GM23338 (cell line): ENCODE measurements at regions not wholly inside any gene's neighbourhood (a gene's known extent, or its start where the extent isn't known, plus 50 kb on each side); places are given as distances from the start of the nearest gene placed in this dataset.

Experiments
- ATAC-seq: fragments of 200-7000 bp; cut with Tn5 transposase; 3 replicates; pipeline ENCODE4 v1.9.1; 2020
- DNase-seq: peaks from one replicate; pipeline ENCODE4 v3.0.0-alpha.2; 2015; ENCODE audit warnings: low spot score
- H2AFZ ChIP-seq: fragments of 200-600 bp; sonication (generic); 2 replicates; pipeline ENCODE4 v1.8.0; 2016; ENCODE audit warnings: antibody characterized with exemption, mild to moderate bottlenecking, moderate library complexity
- H3F3A ChIP-seq: fragments of 200-600 bp; sonication (generic); replicated peaks from 2 replicates; pipeline ENCODE4 v1.8.0; 2017; ENCODE audit warnings: antibody characterized with exemption, mixed run types, low read depth
- H3K27ac ChIP-seq: fragments of 200-600 bp; sonication (generic); 2 replicates; pipeline ENCODE4 v1.6.1; 2016; ENCODE audit warnings: low read depth
- H3K27me3 ChIP-seq: fragments of 200-600 bp; sonication (generic); 2 replicates; pipeline ENCODE4 v1.8.0; 2016; ENCODE audit warnings: mild to moderate bottlenecking, mixed run types, moderate library complexity; ENCODE audit not compliant: insufficient read depth
- H3K36me3 ChIP-seq: fragments of 200-600 bp; sonication (generic); 2 replicates; pipeline ENCODE4 v1.8.0; 2016; ENCODE audit warnings: mild to moderate bottlenecking; ENCODE audit not compliant: insufficient read depth
- H3K4me1 ChIP-seq: fragments of 200-600 bp; sonication (generic); 2 replicates; pipeline ENCODE4 v1.8.0; 2016; ENCODE audit warnings: mild to moderate bottlenecking, moderate library complexity; ENCODE audit not compliant: insufficient read depth
- H3K4me2 ChIP-seq: fragments of 200-600 bp; sonication (generic); 2 replicates; pipeline ENCODE4 v1.7.1; 2017; ENCODE audit warnings: mixed run types
- H3K4me3 ChIP-seq: fragments of 200-600 bp; sonication (generic); 2 replicates; pipeline ENCODE4 v1.6.1; 2016; ENCODE audit warnings: mixed run types
- H3K79me2 ChIP-seq: fragments of 200-600 bp; sonication (generic); replicated peaks from 2 replicates; pipeline ENCODE4 v1.8.0; 2017; ENCODE audit warnings: mild to moderate bottlenecking; ENCODE audit not compliant: insufficient read depth
- H3K9me2 ChIP-seq: fragments of 200-600 bp; sonication (generic); 2 replicates; pipeline ENCODE4 v1.8.0; 2017; ENCODE audit not compliant: insufficient read depth
- H4K20me1 ChIP-seq: fragments of 200-600 bp; sonication (generic); replicated peaks from 2 replicates; pipeline ENCODE4 v1.8.0; 2017; ENCODE audit warnings: mild to moderate bottlenecking; ENCODE audit not compliant: insufficient read depth
- H3K27ac Mint-ChIP-seq: 2 replicates; pipeline ENCODE4 v1.8.0; 2020; ENCODE audit warnings: inconsistent platforms, mild to moderate bottlenecking, moderate library complexity, mixed read lengths
- H3K27me3 Mint-ChIP-seq: 3 replicates; pipeline ENCODE4 v1.8.0; 2022; ENCODE audit warnings: low read depth, mild to moderate bottlenecking, moderate library complexity, mixed read lengths, inconsistent platforms; ENCODE audit not compliant: insufficient read depth, poor library complexity
- H3K36me3 Mint-ChIP-seq: 3 replicates; pipeline ENCODE4 v1.8.0; 2021; ENCODE audit warnings: low read depth, mild to moderate bottlenecking, inconsistent platforms, moderate library complexity, mixed read lengths
- H3K4me1 Mint-ChIP-seq: 3 replicates; pipeline ENCODE4 v1.8.0; 2020; ENCODE audit warnings: mild to moderate bottlenecking, inconsistent platforms, mixed read lengths
- H3K4me3 Mint-ChIP-seq: 3 replicates; pipeline ENCODE4 v1.8.0; 2021; ENCODE audit warnings: moderate library complexity, mild to moderate bottlenecking, inconsistent platforms, mixed read lengths
- H3K9me3 Mint-ChIP-seq: 3 replicates; pipeline ENCODE4 v1.8.0; 2020; ENCODE audit warnings: moderate library complexity, mild to moderate bottlenecking, inconsistent platforms, mixed read lengths
- CREB1 ChIP-seq: fragments of 250-450 bp; sonication (Bioruptor Pico); IDR thresholded peaks from 2 replicates; pipeline ENCODE4 v1.5.0; 2020; ENCODE audit warnings: low read depth, mild to moderate bottlenecking, moderate library complexity
- EZH2 ChIP-seq: fragments of 200-600 bp; sonication (generic); IDR thresholded peaks from one replicate; pipeline ENCODE4 v1.8.0; 2017; ENCODE audit warnings: antibody characterized with exemption, mild to moderate bottlenecking, low read depth; ENCODE audit not compliant: unreplicated experiment
- EZH2phosphoT487 ChIP-seq: fragments of 200-600 bp; sonication (generic); IDR thresholded peaks from one replicate; pipeline ENCODE4 v1.8.1; 2018; ENCODE audit warnings: antibody characterized with exemption; ENCODE audit not compliant: unreplicated experiment
- JUNB ChIP-seq: IDR thresholded peaks from one replicate; pipeline ENCODE4 v1.6.1; 2016; ENCODE audit warnings: antibody characterized with exemption; ENCODE audit not compliant: unreplicated experiment
- NANOG ChIP-seq: IDR thresholded peaks from 2 replicates; pipeline ENCODE4 v1.6.1; 2016; ENCODE audit warnings: antibody characterized with exemption, borderline replicate concordance
- POLR2AphosphoS5 ChIP-seq: IDR thresholded peaks from 2 replicates; pipeline ENCODE4 v1.6.1; 2016; ENCODE audit warnings: antibody characterized with exemption, low read depth
- STAT1 ChIP-seq: IDR thresholded peaks from one replicate; pipeline ENCODE4 v1.6.1; 2016; ENCODE audit warnings: antibody characterized with exemption; ENCODE audit not compliant: unreplicated experiment
- ZNF114 ChIP-seq: fragments of 250-450 bp; sonication (Bioruptor Pico); IDR thresholded peaks from 2 replicates; pipeline ENCODE4 v1.5.0; 2020; ENCODE audit warnings: mild to moderate bottlenecking, moderate library complexity
- ZNF331 ChIP-seq: fragments of 250-450 bp; sonication (Bioruptor Pico); IDR thresholded peaks from 2 replicates; pipeline ENCODE4 v1.5.0; 2020; ENCODE audit warnings: low read depth, mild to moderate bottlenecking, moderate library complexity
- TF ChIP-seq, protein P1 (sequence below): IDR thresholded peaks from one replicate; pipeline ENCODE4 v1.6.1; 2018; ENCODE audit warnings: antibody characterized with exemption; ENCODE audit not compliant: unreplicated experiment
- TF ChIP-seq, protein P2 (sequence below): IDR thresholded peaks from 2 replicates; pipeline ENCODE4 v1.6.1; 2016; ENCODE audit warnings: antibody characterized with exemption
- TF ChIP-seq, protein P3 (sequence below), 2 experiments: fragments of 200-600 bp in 1 of 2; sonication (generic) in 1 of 2; conservative IDR thresholded peaks; 2 replicates each; pipeline versions ENCODE4 v1.5.1 to v1.6.1; 2016 to 2017; ENCODE audit warnings: antibody characterized with exemption in 2 of 2, low read depth in 2 of 2, mild to moderate bottlenecking in 2 of 2, moderate library complexity in 1 of 2

DNA sequence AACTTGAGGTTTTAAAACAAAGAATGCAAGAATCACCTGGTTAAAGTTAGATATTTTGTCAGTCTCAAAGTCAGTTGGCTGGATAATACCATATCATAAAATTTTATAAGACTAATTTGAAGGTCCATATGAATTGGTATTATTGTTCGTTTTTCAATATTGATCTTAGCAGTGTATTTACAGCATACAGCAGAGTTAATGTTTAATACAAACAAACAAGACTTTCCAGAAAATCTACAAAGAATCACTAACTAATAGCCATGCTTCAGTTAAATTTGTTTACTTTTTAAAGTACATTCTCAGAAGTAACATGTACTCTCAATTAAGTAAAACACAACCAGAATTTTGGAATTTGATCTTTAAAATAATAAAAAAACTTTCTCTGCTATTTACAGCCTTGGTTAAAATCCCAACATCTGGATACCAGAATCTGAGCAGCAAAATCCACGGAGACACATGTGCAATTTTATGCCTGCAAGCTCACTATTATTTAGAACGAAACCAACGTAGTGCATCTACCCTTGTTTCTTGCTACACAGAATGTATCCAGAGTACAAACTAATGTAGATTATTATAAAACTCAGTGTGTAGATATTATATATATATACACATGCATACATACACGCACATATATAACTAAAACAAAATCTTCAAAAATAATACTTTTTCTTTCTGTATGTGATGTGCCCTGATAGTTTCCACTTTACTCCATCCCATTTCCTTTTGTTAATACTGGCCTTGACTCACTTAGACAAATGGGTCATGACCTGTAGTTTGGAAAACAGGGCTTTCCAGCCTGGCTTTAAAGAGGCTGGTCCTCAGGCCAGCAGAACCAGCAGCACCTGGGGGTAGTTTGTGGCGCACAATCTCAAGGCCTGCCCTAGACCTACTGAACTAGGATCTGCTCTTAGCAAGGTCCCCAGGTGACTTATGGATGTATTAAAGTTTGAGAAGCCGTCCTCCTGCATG, 63.6 kb upstream of the ERG start:
- Mint-ChIP-seq H3K36me3 (no peaks in the 10 kb centered on the region), H3K27ac (no peak overlapping the region), H3K4me3 (no peak overlapping the region), H3K4me1 (peaks cover 10% of the 10 kb centered on the region), H3K9me3 (no peaks in the 10 kb centered on the region), H3K27me3 (no peaks in the 10 kb centered on the region)
- Histone ChIP-seq H3K4me2 (no peak overlapping the region), H3K79me2 (no peaks in the 10 kb centered on the region), H4K20me1 (no peaks in the 10 kb centered on the region; the same call in 1 of the 2 replicates), H3K27ac (no peak overlapping the region), H3F3A (no peaks in the 10 kb centered on the region), H2AFZ (no peak overlapping the region), H3K4me3 (no peak overlapping the region), H3K36me3 (no peaks in the 10 kb centered on the region), H3K27me3 (no peaks in the 10 kb centered on the region), H3K4me1 (peaks cover 6% of the 10 kb centered on the region; the same call in 1 of the 2 replicates), H3K9me2 (peaks cover 12% of the 10 kb centered on the region)
- no peak for TF ChIP-seq JUNB
- TF ChIP-seq STAT1, result no peak
- no peak for TF ChIP-seq ZNF114 (CRISPR knock-in tag)
- DNase-seq, result no peak
- no peak for ATAC-seq

DNA sequence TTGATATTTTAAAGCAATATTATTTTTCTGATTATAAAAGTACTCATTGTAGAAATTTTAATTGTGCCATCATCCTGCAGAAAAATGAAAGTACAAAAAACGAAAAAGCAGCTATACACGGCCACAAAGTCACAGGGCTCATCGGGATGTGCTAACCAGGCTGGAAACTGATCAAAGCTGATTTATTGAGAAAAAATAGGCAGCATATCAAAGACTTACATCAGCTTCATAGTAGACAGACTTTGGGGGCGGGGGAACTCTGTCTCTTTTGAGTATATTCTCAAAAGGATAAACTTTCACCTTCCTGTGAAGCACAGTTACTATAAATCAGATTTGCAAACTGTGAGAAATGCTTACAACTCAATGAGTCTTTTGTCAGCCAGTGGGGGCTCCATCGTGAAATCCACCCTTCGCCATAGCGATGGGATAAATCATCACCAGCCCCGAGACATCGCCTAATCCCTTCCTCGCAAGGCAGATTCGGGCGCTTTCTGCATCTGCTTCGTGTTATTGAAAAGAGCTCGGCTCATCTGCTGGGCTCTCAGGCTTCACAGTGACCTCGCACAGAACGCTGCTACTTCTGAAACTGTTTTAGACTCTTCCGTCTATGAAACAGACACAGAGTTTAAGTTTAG, 69.2 kb upstream of the ERG start:
- no peaks in the 10 kb centered on the region; the same call in 1 of the 2 replicates for H3F3A ChIP-seq
- H3K79me2 ChIP-seq, result no peaks in the 10 kb centered on the region
- H3K4me1 Mint-ChIP-seq, result peaks cover 12% of the 10 kb centered on the region
- no peaks in the 10 kb centered on the region for H3K36me3 Mint-ChIP-seq
- no peak overlapping the region for H3K4me2 ChIP-seq
- H2AFZ ChIP-seq, result peak overlapping the region; percentile 90
- no peak overlapping the region for H3K27ac Mint-ChIP-seq
- no peaks in the 10 kb centered on the region for H3K27me3 ChIP-seq
- 0 out of 2 replicates have a peak overlapping the region, but pooled peaks have one; percentile 50 for H3K27ac ChIP-seq
- DNase-seq (peak; percentile 13), ATAC-seq (peak; percentile 50; the same call in 2 of the 3 replicates)
- H3K9me3 Mint-ChIP-seq, result no peaks in the 10 kb centered on the region
- H3K36me3 ChIP-seq, result no peaks in the 10 kb centered on the region
- peaks cover 9% of the 10 kb centered on the region; the same call in 1 of the 2 replicates for H3K9me2 ChIP-seq
- H4K20me1 ChIP-seq, result no peaks in the 10 kb centered on the region; the same call in 1 of the 2 replicates
- H3K4me1 ChIP-seq, result peaks cover 12% of the 10 kb centered on the region; the same call in 1 of the 2 replicates
- no peak overlapping the region for H3K4me3 Mint-ChIP-seq
- peaks cover 4% of the 10 kb centered on the region for H3K27me3 Mint-ChIP-seq
- H3K4me3 ChIP-seq, result no peak overlapping the region
- TF ChIP-seq JUNB (no peak), EZH2phosphoT487 (no peak), CREB1 (CRISPR knock-in tag) (no peak), ZNF114 (CRISPR knock-in tag) (no peak), EZH2 (no peak), ZNF331 (CRISPR knock-in tag) (no peak), NANOG (no peak), POLR2AphosphoS5 (no peak)
- TF ChIP-seq, protein P1, sequence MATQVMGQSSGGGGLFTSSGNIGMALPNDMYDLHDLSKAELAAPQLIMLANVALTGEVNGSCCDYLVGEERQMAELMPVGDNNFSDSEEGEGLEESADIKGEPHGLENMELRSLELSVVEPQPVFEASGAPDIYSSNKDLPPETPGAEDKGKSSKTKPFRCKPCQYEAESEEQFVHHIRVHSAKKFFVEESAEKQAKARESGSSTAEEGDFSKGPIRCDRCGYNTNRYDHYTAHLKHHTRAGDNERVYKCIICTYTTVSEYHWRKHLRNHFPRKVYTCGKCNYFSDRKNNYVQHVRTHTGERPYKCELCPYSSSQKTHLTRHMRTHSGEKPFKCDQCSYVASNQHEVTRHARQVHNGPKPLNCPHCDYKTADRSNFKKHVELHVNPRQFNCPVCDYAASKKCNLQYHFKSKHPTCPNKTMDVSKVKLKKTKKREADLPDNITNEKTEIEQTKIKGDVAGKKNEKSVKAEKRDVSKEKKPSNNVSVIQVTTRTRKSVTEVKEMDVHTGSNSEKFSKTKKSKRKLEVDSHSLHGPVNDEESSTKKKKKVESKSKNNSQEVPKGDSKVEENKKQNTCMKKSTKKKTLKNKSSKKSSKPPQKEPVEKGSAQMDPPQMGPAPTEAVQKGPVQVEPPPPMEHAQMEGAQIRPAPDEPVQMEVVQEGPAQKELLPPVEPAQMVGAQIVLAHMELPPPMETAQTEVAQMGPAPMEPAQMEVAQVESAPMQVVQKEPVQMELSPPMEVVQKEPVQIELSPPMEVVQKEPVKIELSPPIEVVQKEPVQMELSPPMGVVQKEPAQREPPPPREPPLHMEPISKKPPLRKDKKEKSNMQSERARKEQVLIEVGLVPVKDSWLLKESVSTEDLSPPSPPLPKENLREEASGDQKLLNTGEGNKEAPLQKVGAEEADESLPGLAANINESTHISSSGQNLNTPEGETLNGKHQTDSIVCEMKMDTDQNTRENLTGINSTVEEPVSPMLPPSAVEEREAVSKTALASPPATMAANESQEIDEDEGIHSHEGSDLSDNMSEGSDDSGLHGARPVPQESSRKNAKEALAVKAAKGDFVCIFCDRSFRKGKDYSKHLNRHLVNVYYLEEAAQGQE, result no peak
- TF ChIP-seq, protein P2, sequence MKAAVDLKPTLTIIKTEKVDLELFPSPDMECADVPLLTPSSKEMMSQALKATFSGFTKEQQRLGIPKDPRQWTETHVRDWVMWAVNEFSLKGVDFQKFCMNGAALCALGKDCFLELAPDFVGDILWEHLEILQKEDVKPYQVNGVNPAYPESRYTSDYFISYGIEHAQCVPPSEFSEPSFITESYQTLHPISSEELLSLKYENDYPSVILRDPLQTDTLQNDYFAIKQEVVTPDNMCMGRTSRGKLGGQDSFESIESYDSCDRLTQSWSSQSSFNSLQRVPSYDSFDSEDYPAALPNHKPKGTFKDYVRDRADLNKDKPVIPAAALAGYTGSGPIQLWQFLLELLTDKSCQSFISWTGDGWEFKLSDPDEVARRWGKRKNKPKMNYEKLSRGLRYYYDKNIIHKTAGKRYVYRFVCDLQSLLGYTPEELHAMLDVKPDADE, result no peak
- TF ChIP-seq, protein P3, sequence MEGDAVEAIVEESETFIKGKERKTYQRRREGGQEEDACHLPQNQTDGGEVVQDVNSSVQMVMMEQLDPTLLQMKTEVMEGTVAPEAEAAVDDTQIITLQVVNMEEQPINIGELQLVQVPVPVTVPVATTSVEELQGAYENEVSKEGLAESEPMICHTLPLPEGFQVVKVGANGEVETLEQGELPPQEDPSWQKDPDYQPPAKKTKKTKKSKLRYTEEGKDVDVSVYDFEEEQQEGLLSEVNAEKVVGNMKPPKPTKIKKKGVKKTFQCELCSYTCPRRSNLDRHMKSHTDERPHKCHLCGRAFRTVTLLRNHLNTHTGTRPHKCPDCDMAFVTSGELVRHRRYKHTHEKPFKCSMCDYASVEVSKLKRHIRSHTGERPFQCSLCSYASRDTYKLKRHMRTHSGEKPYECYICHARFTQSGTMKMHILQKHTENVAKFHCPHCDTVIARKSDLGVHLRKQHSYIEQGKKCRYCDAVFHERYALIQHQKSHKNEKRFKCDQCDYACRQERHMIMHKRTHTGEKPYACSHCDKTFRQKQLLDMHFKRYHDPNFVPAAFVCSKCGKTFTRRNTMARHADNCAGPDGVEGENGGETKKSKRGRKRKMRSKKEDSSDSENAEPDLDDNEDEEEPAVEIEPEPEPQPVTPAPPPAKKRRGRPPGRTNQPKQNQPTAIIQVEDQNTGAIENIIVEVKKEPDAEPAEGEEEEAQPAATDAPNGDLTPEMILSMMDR (conservative IDR thresholded peaks at IDR 0.05; ENCODE audit: low read depth in 2 of 2), result no peak
